Kidney (tissue), 13 donors: ENCODE measurements at regions not wholly inside any gene's neighbourhood (a gene's known extent, or its start where the extent isn't known, plus 50 kb on each side); places are given as distances from the start of the nearest gene placed in this dataset.

Source experiments
- DNase-seq, 5 donors: peaks; one replicate each; pipeline ENCODE4 v3.0.0-alpha.2; 2013 to 2020
- FAIRE-seq: peaks from 2 replicates; lab custom pipeline; 2012; peaks lifted over from hg19 to GRCh38; lab: Jason Lieb, UNC
- H3K27ac ChIP-seq, 2 donors: one replicate each; pipeline ENCODE4 v1.7.0; 2013; ENCODE audit warnings: low read depth in 2 of 2, low read length in 2 of 2, inconsistent platforms in 1 of 2
- H3K27me3 ChIP-seq: one replicate; pipeline ENCODE4 v1.7.1; 2013; ENCODE audit warnings: low read length, inconsistent platforms; ENCODE audit not compliant: control insufficient read depth, insufficient read depth
- H3K36me3 ChIP-seq, 3 donors: one replicate each; pipeline versions ENCODE4 v1.7.0 to v1.7.1; 2013; ENCODE audit warnings: low read length in 3 of 3, control low read depth in 1 of 3, inconsistent platforms in 1 of 3; ENCODE audit not compliant: insufficient read depth in 3 of 3, control insufficient read depth in 2 of 3
- H3K4me1 ChIP-seq, 3 donors: one replicate each; pipeline versions ENCODE4 v1.7.0 to v1.7.1; 2013; ENCODE audit warnings: low read length in 3 of 3, inconsistent platforms in 1 of 3, low read depth in 1 of 3; ENCODE audit not compliant: control insufficient read depth in 2 of 3, insufficient read depth in 2 of 3
- H3K4me3 ChIP-seq, 3 donors: one replicate each; pipeline versions ENCODE4 v1.7.0 to v1.8.1; 2013; ENCODE audit warnings: low read length in 3 of 3, control low read depth in 1 of 3, inconsistent platforms in 1 of 3
- H3K9ac ChIP-seq, 3 donors: one replicate each; pipeline versions ENCODE4 v1.7.0 to v1.7.1; 2013; ENCODE audit warnings: low read length in 3 of 3, control low read depth in 1 of 3, inconsistent platforms in 1 of 3
- H3K9me3 ChIP-seq, 3 donors: one replicate each; pipeline versions ENCODE4 v1.7.0 to v1.7.1; 2013; ENCODE audit warnings: low read length in 3 of 3, control low read depth in 1 of 3, inconsistent platforms in 1 of 3; ENCODE audit not compliant: control insufficient read depth in 2 of 3, insufficient read depth in 1 of 3
- intact Hi-C: fragments of 100-400 bp; cut with DNase I; formaldehyde crosslinking; loops from one replicate; pipeline ENCODE4 v1.11.1; 2022
- TF ChIP-seq, protein P1 (sequence below): IDR thresholded peaks from 3 replicates; pipeline ENCODE4 v1.5.1; 2012; ENCODE audit warnings: mild to moderate bottlenecking, moderate library complexity, borderline replicate concordance; ENCODE audit not compliant: insufficient read depth; ENCODE audit errors: extremely low read depth
- donor health status: control.
- donor health status: control.
- donor health status: control.
- donor health status: control.
- donor health status: control.
- donor health status: DM: yes; HTN: yes; CAD: no.
- donor health status: Normal renal cell carcinoma (clear cell type).

- no peak overlapping the region for H3K27ac ChIP-seq
- intact Hi-C loops = no loop called here
- H3K27me3 ChIP-seq = no peaks in the 10 kb centered on the region
- FAIRE-seq (no peak), DNase-seq (no peak)
- TF ChIP-seq, protein P1, sequence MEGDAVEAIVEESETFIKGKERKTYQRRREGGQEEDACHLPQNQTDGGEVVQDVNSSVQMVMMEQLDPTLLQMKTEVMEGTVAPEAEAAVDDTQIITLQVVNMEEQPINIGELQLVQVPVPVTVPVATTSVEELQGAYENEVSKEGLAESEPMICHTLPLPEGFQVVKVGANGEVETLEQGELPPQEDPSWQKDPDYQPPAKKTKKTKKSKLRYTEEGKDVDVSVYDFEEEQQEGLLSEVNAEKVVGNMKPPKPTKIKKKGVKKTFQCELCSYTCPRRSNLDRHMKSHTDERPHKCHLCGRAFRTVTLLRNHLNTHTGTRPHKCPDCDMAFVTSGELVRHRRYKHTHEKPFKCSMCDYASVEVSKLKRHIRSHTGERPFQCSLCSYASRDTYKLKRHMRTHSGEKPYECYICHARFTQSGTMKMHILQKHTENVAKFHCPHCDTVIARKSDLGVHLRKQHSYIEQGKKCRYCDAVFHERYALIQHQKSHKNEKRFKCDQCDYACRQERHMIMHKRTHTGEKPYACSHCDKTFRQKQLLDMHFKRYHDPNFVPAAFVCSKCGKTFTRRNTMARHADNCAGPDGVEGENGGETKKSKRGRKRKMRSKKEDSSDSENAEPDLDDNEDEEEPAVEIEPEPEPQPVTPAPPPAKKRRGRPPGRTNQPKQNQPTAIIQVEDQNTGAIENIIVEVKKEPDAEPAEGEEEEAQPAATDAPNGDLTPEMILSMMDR = no peak
- H3K36me3 ChIP-seq = no peaks in the 10 kb centered on the region
- no peaks in the 10 kb centered on the region for H3K4me1 ChIP-seq
- no peaks in the 10 kb centered on the region for H3K9me3 ChIP-seq
- no peak overlapping the region for H3K4me3 ChIP-seq
- H3K9ac ChIP-seq = no peak overlapping the region
These were observed 303.6 kb downstream of the SP3 start for GRCh38 chr2:173661586-173661985.

DNA sequence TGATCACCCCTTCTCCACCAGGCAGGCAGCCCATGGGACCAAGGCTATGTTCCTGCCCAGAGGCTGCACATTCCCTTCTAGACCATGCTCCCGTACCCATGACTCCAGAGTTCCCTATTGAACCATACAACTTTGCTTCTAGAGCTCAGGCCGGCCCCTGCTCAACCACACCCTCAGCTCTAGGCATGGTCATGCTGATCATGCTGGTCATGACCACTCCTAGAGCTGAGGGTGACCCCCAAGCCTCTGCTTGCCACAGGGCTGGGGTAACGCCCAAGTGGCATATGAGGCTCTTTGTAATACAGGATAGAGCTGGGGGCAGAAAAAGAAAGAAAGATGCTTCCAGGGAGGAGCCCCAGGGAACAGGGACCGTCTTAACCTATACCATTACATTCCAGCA is 301.8 kb downstream of the SP3 start:
- no peaks in the 10 kb centered on the region for H3K36me3 ChIP-seq
- intact Hi-C loops = no loop called here
- no peak overlapping the region for H3K9ac ChIP-seq
- H3K9me3 ChIP-seq = no peaks in the 10 kb centered on the region
- DNase-seq (no peak), FAIRE-seq (no peak)
- no peak overlapping the region for H3K27ac ChIP-seq
- no peak overlapping the region for H3K4me3 ChIP-seq
- TF ChIP-seq, protein P1 = no peak
- no peaks in the 10 kb centered on the region for H3K4me1 ChIP-seq
- H3K27me3 ChIP-seq = no peaks in the 10 kb centered on the region

GRCh38 chr2:173663835-173664512 is 301.2 kb downstream of the SP3 start:
- no peak for FAIRE-seq
- H3K36me3 ChIP-seq = no peaks in the 10 kb centered on the region
- no peaks in the 10 kb centered on the region for H3K9me3 ChIP-seq
- no peak overlapping the region for H3K4me3 ChIP-seq
- TF ChIP-seq, protein P1 = no peak
- H3K27me3 ChIP-seq = no peaks in the 10 kb centered on the region
- no peak for DNase-seq
- intact Hi-C loops = no loop called here
- no peaks in the 10 kb centered on the region for H3K4me1 ChIP-seq
- H3K9ac ChIP-seq = no peak overlapping the region
- no peak overlapping the region for H3K27ac ChIP-seq

GRCh38 chr2:173664513-173664910 is 300.7 kb downstream of the SP3 start:
- intact Hi-C loops = no loop called here

More at GRCh38 chr2:173664513-173664910, 300.7 kb downstream of the SP3 start:
- H3K4me1 ChIP-seq = no peaks in the 10 kb centered on the region
- TF ChIP-seq, protein P1 = no peak
- FAIRE-seq (no peak), DNase-seq (peak in 2 of 5 donors; percentile 32 to 51)
- no peak overlapping the region for H3K9ac ChIP-seq
- H3K4me3 ChIP-seq = no peak overlapping the region
- H3K27me3 ChIP-seq = no peaks in the 10 kb centered on the region
- peaks cover 0 to under 1% (median 0%) of the 10 kb centered on the region in 3 donors for H3K9me3 ChIP-seq
- no peaks in the 10 kb centered on the region for H3K36me3 ChIP-seq
- H3K27ac ChIP-seq = no peak overlapping the region
